Glutamatergic neuron (in vitro differentiated cells): ENCODE measurements at regions not wholly inside any gene's neighbourhood (a gene's known extent, or its start where the extent isn't known, plus 50 kb on each side); places are given as distances from the start of the nearest gene placed in this dataset.
A peak's percentile ranks its signal among the peaks of the same experiment; 100 is the strongest.
"Not testable (repeated sequence)": the region's sequence is repeated elsewhere in the genome, so short reads cannot be mapped to it uniquely, and the experiment has no call there.

Source experiments
- DNase-seq: peaks from one replicate; pipeline ENCODE4 v3.0.0; 2022
- H3K27ac Mint-ChIP-seq: one replicate; pipeline ENCODE4 v1.8.0; 2020; ENCODE audit warnings: mild to moderate bottlenecking, mixed read lengths, inconsistent platforms; ENCODE audit not compliant: unreplicated experiment
- H3K27me3 Mint-ChIP-seq: one replicate; pipeline ENCODE4 v1.8.0; 2020; ENCODE audit warnings: mild to moderate bottlenecking, moderate library complexity, mixed read lengths, inconsistent platforms; ENCODE audit not compliant: unreplicated experiment
- H3K36me3 Mint-ChIP-seq: one replicate; pipeline ENCODE4 v1.8.0; 2020; ENCODE audit warnings: mild to moderate bottlenecking, mixed read lengths, inconsistent platforms; ENCODE audit not compliant: unreplicated experiment
- H3K4me1 Mint-ChIP-seq: one replicate; pipeline ENCODE4 v1.8.0; 2020; ENCODE audit warnings: mild to moderate bottlenecking, low read depth, mixed read lengths, inconsistent platforms; ENCODE audit not compliant: unreplicated experiment
- H3K4me3 Mint-ChIP-seq: one replicate; pipeline ENCODE4 v1.8.0; 2020; ENCODE audit warnings: mild to moderate bottlenecking, mixed read lengths, inconsistent platforms; ENCODE audit not compliant: unreplicated experiment
- H3K9me3 Mint-ChIP-seq: one replicate; pipeline ENCODE4 v1.8.0; 2020; ENCODE audit warnings: mild to moderate bottlenecking, moderate library complexity, mixed read lengths, inconsistent platforms; ENCODE audit not compliant: unreplicated experiment
- TF ChIP-seq, protein P1 (sequence below): fragments of 200-600 bp; sonication (generic); IDR thresholded peaks from one replicate; pipeline ENCODE4 v1.5.0; 2021; ENCODE audit not compliant: partially characterized antibody, unreplicated experiment

DNA sequence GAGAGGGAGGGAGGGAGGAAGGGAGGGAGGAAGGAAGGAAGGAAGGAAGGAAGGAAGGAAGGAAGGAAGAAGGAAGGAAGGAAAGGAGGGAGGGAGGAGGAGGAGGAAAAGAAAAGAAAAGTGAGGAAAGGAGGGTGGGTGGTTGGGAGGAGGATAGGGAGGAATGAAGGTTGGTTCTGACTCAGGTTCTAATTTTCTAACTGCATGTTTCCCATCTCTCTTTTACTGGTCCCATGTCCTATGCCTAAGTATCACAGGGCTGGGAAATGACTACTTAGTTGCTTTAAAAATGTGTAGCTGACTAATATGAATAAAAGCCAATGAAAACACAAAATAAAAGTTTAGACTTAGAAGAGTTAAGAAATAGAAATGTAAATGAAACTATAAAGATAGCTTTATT, 890.9 kb upstream of the POT1 start:
- H3K36me3 Mint-ChIP-seq = no peaks in the 10 kb centered on the region
- TF ChIP-seq, protein P1, sequence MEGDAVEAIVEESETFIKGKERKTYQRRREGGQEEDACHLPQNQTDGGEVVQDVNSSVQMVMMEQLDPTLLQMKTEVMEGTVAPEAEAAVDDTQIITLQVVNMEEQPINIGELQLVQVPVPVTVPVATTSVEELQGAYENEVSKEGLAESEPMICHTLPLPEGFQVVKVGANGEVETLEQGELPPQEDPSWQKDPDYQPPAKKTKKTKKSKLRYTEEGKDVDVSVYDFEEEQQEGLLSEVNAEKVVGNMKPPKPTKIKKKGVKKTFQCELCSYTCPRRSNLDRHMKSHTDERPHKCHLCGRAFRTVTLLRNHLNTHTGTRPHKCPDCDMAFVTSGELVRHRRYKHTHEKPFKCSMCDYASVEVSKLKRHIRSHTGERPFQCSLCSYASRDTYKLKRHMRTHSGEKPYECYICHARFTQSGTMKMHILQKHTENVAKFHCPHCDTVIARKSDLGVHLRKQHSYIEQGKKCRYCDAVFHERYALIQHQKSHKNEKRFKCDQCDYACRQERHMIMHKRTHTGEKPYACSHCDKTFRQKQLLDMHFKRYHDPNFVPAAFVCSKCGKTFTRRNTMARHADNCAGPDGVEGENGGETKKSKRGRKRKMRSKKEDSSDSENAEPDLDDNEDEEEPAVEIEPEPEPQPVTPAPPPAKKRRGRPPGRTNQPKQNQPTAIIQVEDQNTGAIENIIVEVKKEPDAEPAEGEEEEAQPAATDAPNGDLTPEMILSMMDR = no peak
- H3K9me3 Mint-ChIP-seq = no peaks in the 10 kb centered on the region
- no peak overlapping the region for H3K4me3 Mint-ChIP-seq
- no peak overlapping the region for H3K27ac Mint-ChIP-seq
- DNase-seq = no peak
- H3K27me3 Mint-ChIP-seq = no peaks in the 10 kb centered on the region
- peaks cover 3% of the 10 kb centered on the region for H3K4me1 Mint-ChIP-seq

DNA sequence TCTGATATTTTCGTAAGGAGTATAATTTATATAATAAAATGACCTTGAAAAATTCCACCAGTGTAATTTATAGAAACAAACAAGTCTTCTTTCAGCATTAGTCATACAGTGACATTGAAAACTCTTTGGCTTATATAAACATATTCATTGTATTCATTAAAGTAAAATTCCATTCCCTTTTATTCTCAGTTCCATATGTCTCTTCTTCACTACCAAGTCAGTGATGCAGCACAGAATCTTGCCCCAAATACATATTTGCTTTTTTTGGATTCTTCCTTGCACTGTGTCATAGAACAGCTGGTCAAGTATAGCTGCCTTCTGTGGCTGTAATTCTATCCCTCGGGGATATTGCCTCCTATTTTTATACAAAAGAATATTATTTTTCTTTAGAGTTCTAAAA, 884.5 kb upstream of the POT1 start:
- Mint-ChIP-seq H3K9me3 (no peaks in the 10 kb centered on the region), H3K36me3 (no peaks in the 10 kb centered on the region), H3K4me3 (no peak overlapping the region), H3K27me3 (no peaks in the 10 kb centered on the region), H3K4me1 (peaks cover 17% of the 10 kb centered on the region), H3K27ac (peak overlapping the region; percentile 87)
- DNase-seq = no peak
- TF ChIP-seq, protein P1 = no peak

DNA sequence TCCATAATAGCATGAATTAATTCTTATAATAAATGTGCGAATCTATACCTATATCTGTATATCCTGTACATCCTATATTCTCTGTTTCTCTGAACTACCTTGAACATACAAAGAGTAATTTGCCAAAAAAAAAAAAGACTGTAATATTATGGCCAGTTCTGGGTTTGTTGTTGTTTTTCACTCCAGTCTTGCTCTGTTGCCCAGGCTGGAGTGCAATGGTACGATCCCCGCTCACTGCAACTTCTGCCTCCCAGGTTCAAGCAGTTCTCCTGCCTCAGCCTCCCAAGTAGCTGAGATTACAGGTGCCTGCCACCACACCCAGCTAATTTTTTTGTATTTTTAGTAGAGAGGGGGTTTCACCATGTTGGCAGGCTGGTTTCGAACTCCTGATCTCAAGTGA, 876.9 kb upstream of the POT1 start:
- not testable (repeated sequence) for H3K9me3 Mint-ChIP-seq, DNase-seq, H3K4me3 Mint-ChIP-seq, H3K27me3 Mint-ChIP-seq, H3K27ac Mint-ChIP-seq, H3K4me1 Mint-ChIP-seq, H3K36me3 Mint-ChIP-seq

DNA sequence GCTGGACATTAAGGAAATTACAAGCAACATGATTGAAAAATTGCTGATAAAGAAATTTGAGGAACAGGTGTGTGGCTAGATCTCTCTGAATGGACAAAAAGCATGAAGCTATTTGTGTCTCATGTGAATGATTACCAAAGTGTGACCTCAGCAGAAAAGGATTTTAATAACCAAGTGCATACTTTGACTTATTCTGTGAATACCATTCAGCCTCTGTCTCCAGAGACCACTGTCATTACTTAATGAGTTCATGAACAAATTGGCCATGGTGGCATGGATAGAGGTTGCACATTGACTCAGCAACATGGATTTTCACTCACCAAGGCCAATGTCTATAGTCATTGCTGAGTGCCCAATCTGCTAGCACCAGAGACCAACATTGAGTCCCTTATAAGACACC, 874.6 kb upstream of the POT1 start:
- DNase-seq = no peak
- Mint-ChIP-seq H3K27me3 (no peaks in the 10 kb centered on the region), H3K9me3 (no peaks in the 10 kb centered on the region), H3K36me3 (no peaks in the 10 kb centered on the region), H3K27ac (no peak overlapping the region), H3K4me1 (no peaks in the 10 kb centered on the region), H3K4me3 (no peak overlapping the region)
- TF ChIP-seq, protein P1 = no peak

DNA sequence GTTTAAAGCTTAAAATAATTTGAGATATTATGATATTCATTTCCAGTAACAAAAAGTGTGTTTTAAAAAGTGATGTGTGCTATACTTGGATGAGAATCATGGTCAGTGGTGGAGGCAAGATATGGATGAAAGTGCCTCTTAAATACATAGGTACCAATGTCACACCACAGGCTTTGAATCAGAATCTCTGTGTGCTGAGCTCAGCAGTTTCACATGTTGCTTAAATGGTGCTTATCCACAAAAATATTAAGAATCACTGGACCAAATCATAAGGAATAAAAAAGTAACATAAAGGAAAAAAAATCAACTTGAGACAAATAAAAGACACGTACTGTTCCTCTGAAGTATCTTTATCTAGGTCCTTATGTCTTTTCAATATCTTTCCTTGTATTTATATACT, 850.5 kb upstream of the POT1 start:
- Mint-ChIP-seq H3K4me3 (no peak overlapping the region), H3K27me3 (no peaks in the 10 kb centered on the region), H3K27ac (no peak overlapping the region), H3K4me1 (peaks cover 6% of the 10 kb centered on the region), H3K9me3 (peaks cover 2% of the 10 kb centered on the region), H3K36me3 (no peaks in the 10 kb centered on the region)
- DNase-seq = no peak
- TF ChIP-seq, protein P1 = no peak

DNA sequence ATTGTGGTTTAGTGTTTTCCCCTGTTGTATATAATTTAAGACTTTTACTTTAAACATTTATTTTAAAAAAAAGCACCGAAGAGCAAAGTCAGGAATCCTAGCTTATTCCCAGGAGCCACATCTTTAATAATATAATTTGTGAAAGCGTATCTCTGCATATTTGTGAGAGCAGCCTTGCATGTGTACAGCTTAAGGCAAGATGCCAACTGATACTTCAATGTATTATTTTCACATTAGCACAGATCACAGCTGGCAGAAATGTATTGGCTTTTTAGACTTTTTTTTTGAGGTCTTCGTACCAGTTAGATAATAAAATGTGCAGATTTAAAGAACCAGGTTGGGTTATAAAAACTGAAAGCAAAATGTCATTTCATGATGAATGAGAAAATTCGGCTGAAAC, 845.7 kb upstream of the POT1 start:
- no peak overlapping the region for H3K27ac Mint-ChIP-seq
- peaks cover 13% of the 10 kb centered on the region for H3K9me3 Mint-ChIP-seq
- H3K4me3 Mint-ChIP-seq = no peak overlapping the region
- H3K4me1 Mint-ChIP-seq = peaks cover 30% of the 10 kb centered on the region
- H3K27me3 Mint-ChIP-seq = peaks cover 9% of the 10 kb centered on the region
- no peaks in the 10 kb centered on the region for H3K36me3 Mint-ChIP-seq
- TF ChIP-seq, protein P1 = no peak
- no peak for DNase-seq
